Epithelial cell of proximal tubule (primary cell): ENCODE measurements at regions not wholly inside any gene's neighbourhood (a gene's known extent, or its start where the extent isn't known, plus 50 kb on each side); places are given as distances from the start of the nearest gene placed in this dataset.

Experiments
- DNase-seq: peaks from one replicate; pipeline ENCODE4 v3.0.0-alpha.2; 2011; ENCODE audit warnings: low read depth
- H3K4me3 ChIP-seq: 2 replicates; pipeline ENCODE4 v1.5.1; 2011; ENCODE audit warnings: low read depth, mild to moderate bottlenecking, low read length
- TF ChIP-seq, protein P1 (sequence below): conservative IDR thresholded peaks from 2 replicates; pipeline ENCODE4 v1.5.1; 2012; ENCODE audit warnings: low read depth, mild to moderate bottlenecking, low read length

DNA sequence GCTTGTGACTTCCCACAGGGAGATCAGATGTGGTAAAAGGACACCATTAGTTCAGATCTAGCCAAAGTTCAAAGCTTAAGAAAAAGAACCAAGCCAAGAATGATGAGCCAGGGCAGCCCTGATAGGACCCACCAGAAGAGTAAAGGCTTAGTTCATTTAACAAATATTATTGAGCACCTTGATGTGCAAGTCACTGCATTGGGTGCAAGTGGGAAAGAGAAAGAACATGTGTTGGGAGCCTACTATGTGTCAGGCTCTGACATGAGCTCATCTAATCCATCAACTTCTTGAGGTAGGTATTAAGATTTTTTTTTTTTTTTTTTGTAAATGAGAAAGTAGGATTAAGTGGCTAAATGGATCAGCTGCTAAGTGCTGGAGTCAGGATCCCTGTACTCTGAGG is 53.4 kb upstream of the PIAS1 start:
- TF ChIP-seq, protein P1, sequence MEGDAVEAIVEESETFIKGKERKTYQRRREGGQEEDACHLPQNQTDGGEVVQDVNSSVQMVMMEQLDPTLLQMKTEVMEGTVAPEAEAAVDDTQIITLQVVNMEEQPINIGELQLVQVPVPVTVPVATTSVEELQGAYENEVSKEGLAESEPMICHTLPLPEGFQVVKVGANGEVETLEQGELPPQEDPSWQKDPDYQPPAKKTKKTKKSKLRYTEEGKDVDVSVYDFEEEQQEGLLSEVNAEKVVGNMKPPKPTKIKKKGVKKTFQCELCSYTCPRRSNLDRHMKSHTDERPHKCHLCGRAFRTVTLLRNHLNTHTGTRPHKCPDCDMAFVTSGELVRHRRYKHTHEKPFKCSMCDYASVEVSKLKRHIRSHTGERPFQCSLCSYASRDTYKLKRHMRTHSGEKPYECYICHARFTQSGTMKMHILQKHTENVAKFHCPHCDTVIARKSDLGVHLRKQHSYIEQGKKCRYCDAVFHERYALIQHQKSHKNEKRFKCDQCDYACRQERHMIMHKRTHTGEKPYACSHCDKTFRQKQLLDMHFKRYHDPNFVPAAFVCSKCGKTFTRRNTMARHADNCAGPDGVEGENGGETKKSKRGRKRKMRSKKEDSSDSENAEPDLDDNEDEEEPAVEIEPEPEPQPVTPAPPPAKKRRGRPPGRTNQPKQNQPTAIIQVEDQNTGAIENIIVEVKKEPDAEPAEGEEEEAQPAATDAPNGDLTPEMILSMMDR = no peak
- no peak for DNase-seq

DNA sequence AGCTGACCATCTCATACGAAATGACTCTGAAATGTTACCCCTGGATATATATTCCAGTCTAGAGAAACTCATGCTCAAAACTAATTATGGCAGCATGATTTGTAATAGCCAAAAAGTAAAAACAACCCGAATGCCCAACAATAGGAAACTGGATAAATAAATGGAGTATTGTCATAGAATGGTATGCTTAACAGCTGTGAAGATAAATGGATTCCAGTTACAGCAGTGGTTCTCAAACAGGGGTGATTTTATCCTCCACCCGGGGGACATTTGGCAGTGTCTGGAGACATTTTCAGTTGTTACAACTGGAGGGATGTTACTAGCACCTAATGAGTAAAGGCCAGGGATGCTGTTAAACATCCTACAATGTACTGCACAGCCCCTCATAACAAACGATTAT is 52.3 kb upstream of the PIAS1 start:
- TF ChIP-seq, protein P1 = no peak
- DNase-seq = no peak

More for the DNA sequence above, 53.4 kb upstream of the PIAS1 start:
- H3K4me3 ChIP-seq = no peak overlapping the region

DNA sequence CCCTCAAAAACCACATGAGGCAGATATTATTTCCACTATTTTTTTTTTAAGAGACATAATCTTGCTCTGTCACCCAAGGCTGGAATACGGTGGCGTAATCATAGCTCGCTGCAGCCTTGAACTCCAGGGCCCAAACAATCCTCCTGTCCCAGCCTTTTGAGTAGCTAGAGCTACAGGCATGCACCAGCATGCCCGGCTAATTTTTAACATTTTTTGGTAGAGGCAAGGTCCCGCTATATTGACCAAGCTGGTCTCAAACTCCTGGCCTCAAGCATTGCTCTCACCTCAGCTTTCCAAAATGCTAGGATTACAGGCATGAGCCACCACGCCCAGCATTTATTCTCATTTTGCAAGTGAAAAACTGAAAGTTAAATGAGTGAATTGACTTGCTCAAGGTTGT is 50.8 kb upstream of the PIAS1 start:
- no peak overlapping the region for H3K4me3 ChIP-seq
- TF ChIP-seq, protein P1 = no peak
- no peak for DNase-seq

More for the DNA sequence above, 52.3 kb upstream of the PIAS1 start:
- no peak overlapping the region for H3K4me3 ChIP-seq
